Stimulated activated memory B cell treated with anti-CD40 and anti-IgM and Interleukin-4, amounts not matched to agents 10 μg/mL and 1 μg/mL and 100 μg/mL, for 72 hours (primary cell): ENCODE measurements at regions not wholly inside any gene's neighbourhood (a gene's known extent, or its start where the extent isn't known, plus 50 kb on each side); places are given as distances from the start of the nearest gene placed in this dataset.
A peak's percentile ranks its signal among the peaks of the same experiment; 100 is the strongest.

Experiments
- ATAC-seq: fragments of 150-1000 bp; cut with Tn5 transposase; 2 replicates; pipeline ENCODE4 v1.10.0; 2021
- H3K27ac Mint-ChIP-seq: one replicate; pipeline ENCODE4 v1.8.0; 2022; ENCODE audit warnings: mild to moderate bottlenecking, mixed read lengths
- H3K27me3 Mint-ChIP-seq: one replicate; pipeline ENCODE4 v1.8.0; 2022; ENCODE audit warnings: mixed read lengths
- H3K36me3 Mint-ChIP-seq: one replicate; pipeline ENCODE4 v1.8.0; 2022; ENCODE audit warnings: mixed read lengths
- H3K4me1 Mint-ChIP-seq: one replicate; pipeline ENCODE4 v1.8.0; 2022; ENCODE audit warnings: mixed read lengths
- H3K4me3 Mint-ChIP-seq: one replicate; pipeline ENCODE4 v1.8.0; 2022; ENCODE audit warnings: mild to moderate bottlenecking, moderate library complexity, mixed read lengths
- H3K9me3 Mint-ChIP-seq: one replicate; pipeline ENCODE4 v1.8.0; 2022; ENCODE audit warnings: mixed read lengths

DNA sequence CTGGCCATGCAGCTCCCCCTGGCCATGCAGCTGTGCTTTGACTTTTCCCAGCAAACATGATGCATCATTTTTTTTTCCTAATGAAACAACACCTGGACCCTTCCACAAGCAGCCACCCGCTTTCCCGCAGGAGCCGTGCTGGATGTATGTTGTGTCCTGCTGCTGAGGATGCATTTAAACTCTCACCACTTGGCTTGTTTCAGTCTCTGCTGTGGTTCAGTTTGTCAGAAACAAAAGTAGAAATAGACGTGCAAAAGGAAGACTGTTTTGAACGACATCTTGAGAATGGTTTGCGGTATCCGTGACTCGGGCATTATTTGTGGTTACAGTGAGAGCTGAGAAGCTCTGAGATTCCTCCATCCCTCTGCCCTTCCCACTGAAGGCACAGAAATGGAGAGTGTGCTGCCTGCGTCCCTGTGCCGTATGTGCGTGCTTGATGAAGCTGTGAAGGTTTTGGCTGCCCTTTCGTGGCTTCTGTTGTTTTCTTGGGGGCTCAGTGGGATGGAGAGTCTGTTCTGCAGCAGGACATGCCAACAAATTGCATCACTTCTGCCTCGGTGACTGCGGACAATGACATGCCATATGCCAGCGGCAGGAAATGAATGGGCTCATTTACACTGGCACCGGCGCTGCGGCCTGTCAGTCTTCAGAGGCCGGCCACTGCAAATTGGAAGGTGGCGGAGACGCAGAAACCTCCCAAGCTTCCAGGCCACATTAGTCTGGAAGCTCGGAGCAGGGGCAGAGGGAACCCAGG, 417.7 kb upstream of the SALL3 start:
- no peaks in the 10 kb centered on the region for H3K36me3 Mint-ChIP-seq
- H3K27ac Mint-ChIP-seq: no peak overlapping the region
- no peak for ATAC-seq
- H3K9me3 Mint-ChIP-seq: no peaks in the 10 kb centered on the region
- no peaks in the 10 kb centered on the region for H3K4me1 Mint-ChIP-seq
- H3K27me3 Mint-ChIP-seq: peaks cover 9% of the 10 kb centered on the region
- H3K4me3 Mint-ChIP-seq: no peak overlapping the region

DNA sequence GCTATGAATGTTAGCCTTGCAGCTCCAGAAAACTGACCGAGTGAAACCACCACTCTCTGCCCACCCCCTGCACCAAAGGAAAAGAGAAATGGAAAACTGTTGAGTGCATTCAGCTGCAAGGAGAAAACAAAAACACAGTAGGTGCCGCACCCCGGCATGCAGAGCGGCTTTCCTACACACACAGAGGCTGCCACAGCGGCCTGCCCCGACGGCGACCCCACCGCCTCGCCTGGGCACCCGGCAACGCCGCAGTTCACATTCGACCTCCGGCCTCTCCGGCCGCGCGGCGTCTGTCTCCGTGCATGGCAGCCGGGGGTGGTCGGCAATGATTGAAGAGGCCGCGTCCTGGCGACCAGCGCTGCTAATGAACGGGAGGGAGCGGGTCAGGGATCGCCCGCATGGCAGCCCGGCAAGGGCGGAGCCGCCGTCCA, 417.1 kb upstream of the SALL3 start:
- no peak overlapping the region for H3K27ac Mint-ChIP-seq
- no peak overlapping the region for H3K4me3 Mint-ChIP-seq
- peaks cover 9% of the 10 kb centered on the region for H3K27me3 Mint-ChIP-seq
- H3K36me3 Mint-ChIP-seq: no peaks in the 10 kb centered on the region
- peaks cover 3% of the 10 kb centered on the region for H3K9me3 Mint-ChIP-seq
- no peak for ATAC-seq
- no peaks in the 10 kb centered on the region for H3K4me1 Mint-ChIP-seq

DNA sequence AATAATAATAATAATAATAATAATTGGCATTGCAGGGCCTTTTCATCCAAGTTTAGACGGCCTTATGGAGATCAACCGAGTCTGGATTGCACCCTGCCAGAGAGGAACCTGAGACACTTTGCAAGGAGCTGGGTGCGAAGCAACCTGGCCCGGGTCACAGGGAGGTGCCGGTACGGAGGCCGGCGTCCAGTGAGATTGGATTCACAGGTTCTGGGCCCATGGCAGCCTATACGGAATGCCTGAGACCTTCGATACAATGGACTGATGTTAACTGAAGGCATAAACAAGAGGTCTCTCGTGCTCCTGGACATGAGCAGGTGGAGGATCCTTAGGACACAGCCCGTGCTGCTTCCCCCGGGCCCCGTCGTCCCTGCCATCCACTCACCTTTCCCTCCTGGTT, 416.5 kb upstream of the SALL3 start:
- no peak overlapping the region for H3K27ac Mint-ChIP-seq
- no peaks in the 10 kb centered on the region for H3K36me3 Mint-ChIP-seq
- peaks cover 9% of the 10 kb centered on the region for H3K27me3 Mint-ChIP-seq
- H3K4me1 Mint-ChIP-seq: no peaks in the 10 kb centered on the region
- no peak for ATAC-seq
- H3K4me3 Mint-ChIP-seq: no peak overlapping the region
- H3K9me3 Mint-ChIP-seq: peaks cover 3% of the 10 kb centered on the region

DNA sequence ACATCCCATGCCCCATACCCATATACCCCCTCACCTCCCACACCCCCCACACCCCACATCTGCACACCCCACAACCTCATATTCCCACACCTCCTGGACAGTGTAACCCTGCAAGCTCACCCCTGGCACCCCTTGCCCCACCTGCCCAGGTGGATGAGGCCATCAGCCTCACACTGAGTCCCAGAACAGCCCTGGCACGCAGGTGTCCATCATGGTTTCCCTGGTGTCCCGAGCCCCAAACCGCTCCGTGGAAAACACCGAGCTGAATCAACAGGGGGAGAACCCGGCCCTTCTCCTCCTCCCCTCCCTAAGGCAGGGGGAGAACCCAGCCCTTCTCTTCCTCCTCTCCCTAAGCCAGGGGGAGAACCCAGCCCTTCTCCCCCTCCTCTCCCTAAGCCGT, 415.6 kb upstream of the SALL3 start:
- Mint-ChIP-seq H3K4me1 (no peaks in the 10 kb centered on the region), H3K9me3 (peaks cover 3% of the 10 kb centered on the region), H3K27ac (no peak overlapping the region), H3K27me3 (peaks cover 9% of the 10 kb centered on the region), H3K4me3 (no peak overlapping the region), H3K36me3 (no peaks in the 10 kb centered on the region)
- ATAC-seq: no peak

DNA sequence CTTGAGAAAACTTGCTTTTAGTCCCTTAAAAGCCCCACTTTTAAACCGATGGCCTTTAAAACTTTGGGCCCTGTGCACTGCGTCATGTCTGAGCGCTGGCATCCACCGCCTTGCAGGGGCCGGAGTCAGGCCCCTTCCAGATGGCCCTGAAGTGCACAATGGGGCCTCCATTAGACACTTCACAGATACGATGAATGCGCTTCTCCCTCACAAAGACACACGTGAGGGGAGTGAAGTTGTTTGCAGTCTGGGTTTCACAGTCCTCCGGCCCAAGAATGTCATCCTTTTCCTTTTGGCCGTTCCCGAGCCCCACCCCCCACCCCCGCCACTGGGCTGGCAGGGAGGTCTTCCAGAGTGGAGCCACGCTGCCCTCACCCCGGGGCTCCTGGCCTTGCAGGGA, 415.1 kb upstream of the SALL3 start:
- ATAC-seq: no peak
- Mint-ChIP-seq H3K4me3 (no peak overlapping the region), H3K4me1 (no peaks in the 10 kb centered on the region), H3K27ac (no peak overlapping the region), H3K27me3 (peaks cover 9% of the 10 kb centered on the region), H3K9me3 (peaks cover 3% of the 10 kb centered on the region), H3K36me3 (no peaks in the 10 kb centered on the region)

DNA sequence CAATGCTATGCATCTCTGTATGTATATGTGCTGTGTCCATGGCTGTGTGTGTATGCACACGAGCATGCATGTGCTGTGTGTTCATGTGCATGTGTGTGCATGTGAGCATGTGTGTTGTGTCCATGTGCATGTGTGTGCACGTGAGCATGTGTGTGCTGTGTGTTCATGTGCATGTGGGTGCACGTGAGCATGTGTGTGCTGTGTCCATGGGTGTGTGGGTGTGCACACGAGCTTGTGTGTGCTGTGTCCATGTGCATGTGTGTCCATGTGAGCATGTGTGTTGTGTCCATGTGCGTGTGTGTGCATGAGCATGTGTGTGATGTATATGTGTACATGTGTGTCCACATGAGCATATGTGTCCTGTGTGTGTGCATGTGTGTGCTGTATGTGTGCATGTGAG, 414.4 kb upstream of the SALL3 start:
- H3K27ac Mint-ChIP-seq: no peak overlapping the region

DNA sequence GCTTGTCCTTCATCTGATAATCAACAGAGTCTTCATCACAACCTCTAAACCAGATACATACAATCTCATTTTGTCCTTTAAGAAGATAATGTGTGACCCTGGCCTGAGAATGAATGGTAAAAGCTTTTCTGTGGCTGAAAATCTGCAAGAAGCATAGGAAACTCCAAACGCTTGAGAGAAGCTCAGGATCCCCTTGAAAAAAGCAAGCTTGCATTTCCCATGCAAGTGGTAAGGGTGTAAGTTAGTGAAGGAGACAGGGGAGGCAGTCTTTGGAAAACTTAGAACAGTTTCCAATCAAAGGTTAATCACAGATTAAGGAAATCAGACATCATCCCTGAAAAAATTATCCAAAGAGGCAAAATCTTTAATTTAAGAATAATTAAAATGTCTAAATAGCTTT, 413.6 kb upstream of the SALL3 start:
- Mint-ChIP-seq H3K27me3 (peaks cover 9% of the 10 kb centered on the region), H3K4me1 (no peaks in the 10 kb centered on the region), H3K27ac (no peak overlapping the region), H3K4me3 (no peak overlapping the region), H3K36me3 (no peaks in the 10 kb centered on the region), H3K9me3 (peaks cover 3% of the 10 kb centered on the region)
- no peak for ATAC-seq

More for the DNA sequence above, 414.4 kb upstream of the SALL3 start:
- Mint-ChIP-seq H3K4me3 (no peak overlapping the region), H3K4me1 (no peaks in the 10 kb centered on the region), H3K9me3 (peaks cover 3% of the 10 kb centered on the region), H3K27me3 (peaks cover 9% of the 10 kb centered on the region), H3K36me3 (no peaks in the 10 kb centered on the region)
- ATAC-seq: no peak

DNA sequence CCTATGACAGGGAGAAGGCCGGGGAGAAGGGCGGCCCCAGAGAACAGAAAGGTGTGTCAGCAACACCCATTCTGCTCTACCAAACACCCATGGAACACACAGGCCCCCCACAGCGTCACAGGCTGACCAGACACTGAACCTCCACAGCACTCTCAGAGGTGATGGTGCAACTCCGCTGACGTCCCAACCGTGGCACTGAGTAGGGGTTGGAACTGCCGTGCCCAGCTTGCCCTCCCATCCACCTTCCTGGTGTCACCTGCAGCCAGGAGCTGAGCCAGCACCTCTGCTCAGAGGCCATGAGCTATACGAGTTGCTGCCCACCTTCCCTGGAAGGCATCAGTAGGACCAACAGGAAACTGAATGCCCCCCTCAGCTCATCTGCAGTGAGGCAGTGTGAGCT, 412.9 kb upstream of the SALL3 start:
- Mint-ChIP-seq H3K27ac (no peak overlapping the region), H3K9me3 (peaks cover 4% of the 10 kb centered on the region), H3K4me3 (no peak overlapping the region), H3K4me1 (no peaks in the 10 kb centered on the region), H3K36me3 (no peaks in the 10 kb centered on the region), H3K27me3 (peaks cover 9% of the 10 kb centered on the region)
- ATAC-seq: no peak

DNA sequence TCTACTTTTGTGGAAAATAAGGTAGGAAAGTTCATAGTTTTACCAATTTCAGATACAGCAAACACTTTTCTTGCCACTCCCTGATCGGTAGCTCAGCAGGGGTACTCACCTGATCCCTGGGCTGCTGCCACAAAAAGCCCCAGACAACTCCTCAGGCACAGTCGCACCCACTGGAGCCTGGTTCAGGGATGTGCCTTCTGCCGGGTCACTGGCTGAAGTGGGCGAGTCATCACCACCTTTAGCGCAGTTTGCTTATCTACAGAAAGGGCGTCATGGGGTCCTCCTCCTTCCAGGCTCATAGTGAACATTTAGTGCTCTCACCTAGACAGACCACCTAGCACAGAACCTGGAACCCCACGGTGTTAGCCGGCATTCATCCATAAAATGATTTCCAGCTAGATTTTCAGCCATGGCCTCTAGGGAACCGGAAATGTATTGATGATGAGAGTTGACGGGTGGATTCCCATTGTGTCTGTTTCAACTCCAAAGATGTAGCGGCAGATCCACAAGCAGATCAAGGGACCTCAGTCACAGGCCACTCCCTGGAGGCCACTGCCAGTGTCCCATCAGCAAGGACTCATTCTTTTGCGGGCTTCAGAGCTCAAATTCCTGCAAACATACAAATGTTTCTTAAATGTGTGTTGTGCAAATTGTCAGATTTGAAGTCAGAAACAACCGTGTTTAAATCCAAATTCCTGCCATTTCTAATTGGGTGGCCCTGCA, 408.4 kb upstream of the SALL3 start:
- Mint-ChIP-seq H3K9me3 (peaks cover 19% of the 10 kb centered on the region), H3K36me3 (no peaks in the 10 kb centered on the region)

DNA sequence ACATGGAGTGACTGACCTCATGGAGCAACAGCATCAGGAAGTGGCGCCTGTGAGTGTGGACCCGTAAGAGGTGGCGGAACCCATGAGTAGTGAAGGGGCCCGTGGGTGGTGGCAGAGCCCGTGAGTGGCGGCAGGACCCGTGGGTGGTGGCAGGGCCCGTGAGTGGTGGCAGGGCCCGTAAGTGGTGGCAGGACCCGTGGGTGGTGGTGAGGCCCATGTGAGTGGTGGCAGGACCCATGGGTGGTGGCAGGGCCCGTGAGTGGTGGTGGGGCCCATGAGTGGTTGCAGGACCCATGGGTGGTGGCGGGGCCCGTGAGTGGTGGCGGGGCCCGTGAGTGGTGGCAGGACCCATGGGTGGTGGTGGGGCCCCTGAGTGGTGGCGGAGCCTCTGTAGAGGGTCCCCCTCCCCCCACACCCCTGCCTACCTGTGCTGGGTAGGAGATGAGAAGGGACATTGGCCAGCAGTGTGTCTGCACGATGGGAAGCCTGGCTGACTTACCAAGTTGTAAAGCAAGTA, 407.7 kb upstream of the SALL3 start:
- H3K27ac Mint-ChIP-seq: no peak overlapping the region

More for the DNA sequence above, 408.4 kb upstream of the SALL3 start:
- Mint-ChIP-seq H3K4me3 (no peak overlapping the region), H3K27me3 (no peaks in the 10 kb centered on the region), H3K4me1 (no peaks in the 10 kb centered on the region), H3K27ac (no peak overlapping the region)
- ATAC-seq: no peak

DNA sequence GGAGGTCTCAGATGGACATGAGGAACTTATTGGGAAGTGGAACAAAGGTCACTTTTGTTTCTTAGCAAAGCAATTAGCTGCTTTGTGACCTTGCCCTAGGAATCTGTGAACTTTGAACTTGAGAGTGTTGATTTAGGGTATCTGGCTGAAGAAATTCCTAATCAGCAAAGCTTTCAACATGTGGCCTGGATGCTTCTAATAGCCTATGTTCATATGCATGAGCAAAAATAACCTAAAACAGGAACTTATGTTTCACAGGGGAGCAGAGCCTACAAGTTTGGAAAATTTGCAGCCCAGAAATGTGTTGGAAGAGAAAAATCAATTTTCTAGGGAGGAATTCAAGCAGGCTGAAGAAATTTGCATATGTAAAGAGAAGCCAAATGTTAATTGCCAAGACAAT, 405.8 kb upstream of the SALL3 start:
- H3K4me3 Mint-ChIP-seq: no peak overlapping the region
- no peak for ATAC-seq
- no peak overlapping the region for H3K27ac Mint-ChIP-seq
- H3K9me3 Mint-ChIP-seq: peaks cover 20% of the 10 kb centered on the region
- no peaks in the 10 kb centered on the region for H3K4me1 Mint-ChIP-seq
- no peaks in the 10 kb centered on the region for H3K27me3 Mint-ChIP-seq
- H3K36me3 Mint-ChIP-seq: no peaks in the 10 kb centered on the region

More for the DNA sequence above, 407.7 kb upstream of the SALL3 start:
- Mint-ChIP-seq H3K27me3 (no peaks in the 10 kb centered on the region), H3K36me3 (no peaks in the 10 kb centered on the region), H3K9me3 (peaks cover 19% of the 10 kb centered on the region), H3K4me1 (no peaks in the 10 kb centered on the region), H3K4me3 (no peak overlapping the region)
- peak; percentile 63 for ATAC-seq

DNA sequence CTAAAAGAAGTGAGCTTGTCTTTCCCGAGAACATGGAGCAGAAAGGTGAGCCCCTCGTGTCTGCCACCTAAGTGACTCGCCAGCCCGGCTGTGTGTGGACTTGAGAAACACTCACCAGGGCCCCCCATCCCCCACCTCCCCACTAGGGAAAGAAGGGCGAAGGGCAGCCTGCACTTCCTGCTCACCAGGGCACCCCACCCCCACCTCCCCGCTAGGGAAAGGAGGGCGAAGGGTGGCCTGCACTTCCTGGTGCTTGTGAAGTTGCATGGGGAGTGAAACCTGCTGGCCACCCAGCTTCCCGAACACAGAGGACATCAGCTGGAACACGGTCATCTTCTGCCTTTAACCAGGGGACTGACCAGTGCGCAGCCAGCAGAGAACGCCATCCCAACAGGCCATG, 402.7 kb upstream of the SALL3 start:
- Mint-ChIP-seq H3K36me3 (no peaks in the 10 kb centered on the region), H3K27ac (no peak overlapping the region), H3K4me3 (no peak overlapping the region), H3K4me1 (no peaks in the 10 kb centered on the region), H3K9me3 (peaks cover 20% of the 10 kb centered on the region), H3K27me3 (no peaks in the 10 kb centered on the region)
- ATAC-seq: no peak

DNA sequence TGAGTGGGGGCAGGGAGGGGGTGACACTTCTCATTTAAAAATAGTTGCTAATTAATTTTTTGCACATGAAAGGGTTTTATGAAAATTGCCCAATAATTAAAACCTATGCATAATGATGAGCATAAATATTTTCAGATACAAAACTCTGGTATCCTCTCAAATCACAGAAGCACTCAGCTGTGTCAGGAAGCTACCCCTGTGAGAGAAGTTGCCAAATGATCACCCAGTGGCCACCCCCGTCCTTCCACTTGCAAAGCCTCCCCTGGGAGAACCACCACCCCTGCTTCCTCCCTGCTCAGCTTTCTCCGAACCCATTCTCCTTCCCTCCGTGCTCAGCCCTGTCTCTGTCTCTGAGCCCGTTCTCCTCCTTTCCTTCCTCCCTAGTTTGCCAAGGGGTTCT, 400.2 kb upstream of the SALL3 start:
- Mint-ChIP-seq H3K27ac (no peak overlapping the region), H3K4me1 (no peaks in the 10 kb centered on the region), H3K4me3 (no peak overlapping the region), H3K9me3 (peaks cover 11% of the 10 kb centered on the region), H3K36me3 (no peaks in the 10 kb centered on the region), H3K27me3 (no peaks in the 10 kb centered on the region)
- no peak for ATAC-seq

DNA sequence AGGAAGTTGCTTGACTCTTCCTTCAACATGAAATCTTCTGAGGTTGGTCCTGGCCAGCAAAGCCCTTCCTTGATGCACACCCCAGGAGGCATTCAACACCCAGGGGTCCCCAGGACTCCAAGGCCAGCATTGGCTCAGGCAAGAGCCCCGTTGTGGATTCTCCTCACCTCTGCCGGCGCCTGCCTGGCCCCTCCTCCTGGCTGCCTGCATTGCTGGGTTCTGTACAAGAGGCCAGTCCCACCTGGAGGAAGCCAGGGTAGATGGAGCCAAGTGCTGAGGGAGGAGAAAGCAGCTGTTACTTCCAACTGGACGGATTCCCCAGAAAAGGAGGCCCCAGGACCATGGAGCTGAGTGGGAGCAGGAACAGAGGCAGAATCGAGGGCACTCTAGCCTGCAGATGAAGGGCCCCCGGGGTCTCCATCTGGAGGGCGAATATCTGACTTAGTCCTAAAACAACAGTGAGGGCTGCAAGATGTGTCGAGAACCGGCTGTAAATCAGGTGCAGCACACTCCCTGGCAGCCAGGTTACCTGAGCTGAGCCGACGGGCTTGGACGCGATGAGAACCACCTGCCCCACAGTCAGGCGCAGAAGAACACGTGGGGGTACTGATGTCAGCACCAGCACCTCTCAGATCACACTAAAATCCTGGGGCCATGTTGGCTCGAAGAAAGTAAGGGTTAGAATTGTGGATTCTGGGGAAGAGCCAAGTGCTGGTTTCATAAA, 399.6 kb upstream of the SALL3 start:
- Mint-ChIP-seq H3K9me3 (peaks cover 6% of the 10 kb centered on the region), H3K4me1 (no peaks in the 10 kb centered on the region), H3K36me3 (no peaks in the 10 kb centered on the region), H3K27ac (no peak overlapping the region), H3K4me3 (no peak overlapping the region), H3K27me3 (no peaks in the 10 kb centered on the region)
- no peak for ATAC-seq

DNA sequence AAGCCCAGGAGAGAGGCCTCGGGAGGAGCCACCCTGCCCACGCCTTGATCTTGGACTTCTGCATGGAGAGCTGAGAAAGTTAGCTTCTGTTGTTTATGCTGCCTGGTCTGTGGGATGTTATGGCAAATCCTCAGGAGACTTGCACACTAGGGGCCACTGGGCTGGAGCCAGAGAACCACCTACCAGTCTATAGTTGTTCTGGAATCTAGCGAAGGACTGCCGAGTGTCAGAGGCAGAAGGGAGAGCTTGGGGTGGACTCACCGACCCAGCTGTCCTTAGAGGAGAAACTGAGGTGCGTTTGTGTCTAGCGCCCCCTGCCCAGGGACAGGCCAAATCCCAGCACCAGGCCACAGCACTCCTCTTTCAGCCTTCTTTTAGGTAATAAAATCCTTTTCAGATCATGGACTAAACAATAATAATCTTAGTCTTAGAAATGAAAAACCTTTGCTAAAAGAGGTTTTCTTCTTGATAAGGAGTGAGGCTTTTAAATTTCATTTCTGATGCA, 398.7 kb upstream of the SALL3 start:
- H3K36me3 Mint-ChIP-seq: no peaks in the 10 kb centered on the region
- no peak overlapping the region for H3K4me3 Mint-ChIP-seq
- no peak for ATAC-seq
- H3K9me3 Mint-ChIP-seq: peaks cover 6% of the 10 kb centered on the region
- H3K27ac Mint-ChIP-seq: no peak overlapping the region
- H3K4me1 Mint-ChIP-seq: no peaks in the 10 kb centered on the region
- H3K27me3 Mint-ChIP-seq: no peaks in the 10 kb centered on the region
